GM21423 (cell line): ENCODE measurements at regions not wholly inside any gene's neighbourhood (a gene's known extent, or its start where the extent isn't known, plus 50 kb on each side); places are given as distances from the start of the nearest gene placed in this dataset.
"Not testable (repeated sequence)": the region's sequence is repeated elsewhere in the genome, so short reads cannot be mapped to it uniquely, and the experiment has no call there.

Source experiments
- ATAC-seq: cut with Tn5 transposase; IDR thresholded peaks from one replicate; pipeline ENCODE4 v1.9.1; 2021; ENCODE audit warnings: mild to moderate bottlenecking, moderate library complexity; ENCODE audit not compliant: unreplicated experiment

- ATAC-seq, result no peak
Observed at GRCh38 chrX:25144043-25144940, 128.5 kb upstream of the ARX start.

- no peak for ATAC-seq
Observed at GRCh38 chrX:25143596-25143995, 127.8 kb upstream of the ARX start.

- no peak for ATAC-seq
Observed at GRCh38 chrX:25141684-25142083, 125.9 kb upstream of the ARX start.

GRCh38 chrX:25131055-25131454 lies 115.3 kb upstream of the ARX start:
- ATAC-seq, result no peak

GRCh38 chrX:25130619-25131018 lies 114.9 kb upstream of the ARX start:
- no peak for ATAC-seq

GRCh38 chrX:25125483-25125882 lies 109.7 kb upstream of the ARX start:
- no peak for ATAC-seq

GRCh38 chrX:25124391-25124790 lies 108.6 kb upstream of the ARX start:
- no peak for ATAC-seq

- no peak for ATAC-seq
Observed at GRCh38 chrX:25112156-25112555, 96.4 kb upstream of the ARX start.

- ATAC-seq, result no peak
Observed at GRCh38 chrX:25108481-25108880, 92.7 kb upstream of the ARX start.

- no peak for ATAC-seq
Observed at GRCh38 chrX:25105221-25105620, 89.5 kb upstream of the ARX start.

- ATAC-seq, result no peak
Observed at GRCh38 chrX:25096522-25097045, 80.8 kb upstream of the ARX start.

GRCh38 chrX:25091152-25091551 lies 75.4 kb upstream of the ARX start:
- not testable (repeated sequence) for ATAC-seq

GRCh38 chrX:25084446-25084845 lies 68.7 kb upstream of the ARX start:
- ATAC-seq, result no peak

- ATAC-seq, result no peak
Observed at GRCh38 chrX:25083661-25084060, 67.9 kb upstream of the ARX start.

- ATAC-seq, result no peak
Observed at GRCh38 chrX:25079020-25079419, 63.3 kb upstream of the ARX start.

GRCh38 chrX:25076941-25077500 lies 61.3 kb upstream of the ARX start:
- ATAC-seq, result no peak

- ATAC-seq, result no peak
Observed at GRCh38 chrX:25072247-25072646, 56.5 kb upstream of the ARX start.

GRCh38 chrX:25070038-25070437 lies 54.3 kb upstream of the ARX start:
- ATAC-seq, result no peak

GRCh38 chrX:25069209-25069608 lies 53.4 kb upstream of the ARX start:
- no peak for ATAC-seq

- no peak for ATAC-seq
Observed at GRCh38 chrX:25068340-25068739, 52.6 kb upstream of the ARX start.

GRCh38 chrX:25067271-25068172 lies 51.8 kb upstream of the ARX start:
- ATAC-seq, result no peak
